ENCODE measurements at regions not wholly inside any gene's neighbourhood (a gene's known extent, or its start where the extent isn't known, plus 50 kb on each side); places are given as distances from the start of the nearest gene placed in this dataset.

DNA sequence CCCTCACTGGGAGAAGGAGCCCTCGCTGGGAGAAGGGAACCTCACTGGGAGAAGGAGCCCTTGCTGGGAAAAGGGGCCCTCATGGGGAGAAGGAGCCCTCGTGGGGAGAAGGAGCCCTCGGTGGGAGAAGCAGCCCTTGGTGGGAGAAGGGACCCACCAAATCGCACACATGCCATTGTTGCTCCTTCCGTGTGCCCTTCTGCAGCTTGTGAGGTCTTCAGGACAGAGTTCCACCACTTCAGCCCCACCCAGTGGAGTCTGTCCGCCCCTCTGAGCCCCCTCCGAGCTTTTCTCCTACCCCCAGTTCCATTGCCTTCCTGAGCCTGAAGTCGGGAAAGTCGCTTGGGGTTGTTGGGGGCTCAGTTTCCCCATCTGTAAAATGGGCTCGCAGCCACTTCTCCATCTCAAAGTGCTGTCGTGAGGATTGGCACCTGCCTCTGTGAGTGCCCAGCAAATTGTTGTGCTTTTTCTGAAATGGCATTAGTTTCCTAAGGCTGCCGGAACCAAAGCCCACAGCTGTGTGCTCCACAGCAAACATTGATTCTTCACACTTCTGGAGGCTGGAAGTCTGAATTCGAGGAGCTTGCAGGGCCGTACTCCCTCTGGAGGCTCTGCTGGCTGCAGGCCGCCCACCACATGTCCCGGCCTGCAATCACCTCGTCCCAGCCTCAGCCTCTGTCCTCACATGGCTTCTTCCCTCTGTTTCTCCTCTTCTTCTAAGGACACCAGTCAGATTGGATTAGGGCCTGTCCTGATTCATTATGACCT, 124.7 kb upstream of the PMEPA1 start:
- DNase-seq (no peak), FAIRE-seq (no peak)
- no peak overlapping the region for H3K9ac ChIP-seq (ENCODE audit: low read length in 3 of 3)
- H3K36me3 ChIP-seq (ENCODE audit: control insufficient read depth in 2 of 3, insufficient read depth in 3 of 3, low read length in 3 of 3) = no peaks in the 10 kb centered on the region
- H3K4me3 ChIP-seq (ENCODE audit: low read length in 3 of 3) = no peak overlapping the region
- H3K27me3 ChIP-seq (ENCODE audit: control insufficient read depth, insufficient read depth, low read length) = peaks cover 3% of the 10 kb centered on the region
- H3K27ac ChIP-seq (ENCODE audit: low read depth in 2 of 2, low read length in 2 of 2) = no peak overlapping the region
- intact Hi-C loops (cut with DNase I) = no loop called here
- H3K4me1 ChIP-seq (ENCODE audit: control insufficient read depth in 2 of 3, insufficient read depth in 2 of 3, low read depth in 1 of 3, low read length in 3 of 3) = no peaks in the 10 kb centered on the region
- TF ChIP-seq, protein P1, sequence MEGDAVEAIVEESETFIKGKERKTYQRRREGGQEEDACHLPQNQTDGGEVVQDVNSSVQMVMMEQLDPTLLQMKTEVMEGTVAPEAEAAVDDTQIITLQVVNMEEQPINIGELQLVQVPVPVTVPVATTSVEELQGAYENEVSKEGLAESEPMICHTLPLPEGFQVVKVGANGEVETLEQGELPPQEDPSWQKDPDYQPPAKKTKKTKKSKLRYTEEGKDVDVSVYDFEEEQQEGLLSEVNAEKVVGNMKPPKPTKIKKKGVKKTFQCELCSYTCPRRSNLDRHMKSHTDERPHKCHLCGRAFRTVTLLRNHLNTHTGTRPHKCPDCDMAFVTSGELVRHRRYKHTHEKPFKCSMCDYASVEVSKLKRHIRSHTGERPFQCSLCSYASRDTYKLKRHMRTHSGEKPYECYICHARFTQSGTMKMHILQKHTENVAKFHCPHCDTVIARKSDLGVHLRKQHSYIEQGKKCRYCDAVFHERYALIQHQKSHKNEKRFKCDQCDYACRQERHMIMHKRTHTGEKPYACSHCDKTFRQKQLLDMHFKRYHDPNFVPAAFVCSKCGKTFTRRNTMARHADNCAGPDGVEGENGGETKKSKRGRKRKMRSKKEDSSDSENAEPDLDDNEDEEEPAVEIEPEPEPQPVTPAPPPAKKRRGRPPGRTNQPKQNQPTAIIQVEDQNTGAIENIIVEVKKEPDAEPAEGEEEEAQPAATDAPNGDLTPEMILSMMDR (IDR thresholded peaks at IDR 0.05; ENCODE audit: borderline replicate concordance, extremely low read depth, insufficient read depth) = no peak
- no peaks in the 10 kb centered on the region for H3K9me3 ChIP-seq (ENCODE audit: control insufficient read depth in 2 of 3, insufficient read depth in 1 of 3, low read length in 3 of 3)

DNA sequence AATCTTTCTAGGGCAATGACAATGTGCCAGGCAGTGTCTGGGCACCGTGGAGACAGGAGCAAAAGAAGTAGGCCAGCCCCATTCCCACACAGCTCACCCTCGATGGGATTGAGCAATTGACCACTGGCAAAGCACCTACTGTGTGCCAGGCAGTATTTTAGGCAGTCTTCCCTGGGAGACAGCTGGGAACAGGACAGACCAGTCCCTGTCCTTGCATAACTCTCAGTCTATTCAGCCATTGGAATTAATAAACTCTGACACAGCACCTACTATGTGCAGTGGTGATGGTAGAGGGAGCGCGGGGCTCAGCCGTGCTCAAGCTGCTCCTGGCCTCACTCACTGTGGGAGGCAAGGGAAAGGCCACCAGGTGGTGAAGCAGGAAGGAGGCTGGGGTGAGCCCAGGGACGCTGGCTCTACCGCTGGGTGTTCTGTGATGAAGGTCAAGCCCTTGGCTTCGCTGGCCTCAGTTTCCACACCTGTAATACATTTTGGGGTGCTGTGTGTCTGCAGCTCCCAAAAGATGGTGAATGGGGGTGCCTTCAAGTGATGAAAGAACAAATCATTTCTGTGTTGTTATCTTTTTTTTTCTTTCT, 122.3 kb upstream of the PMEPA1 start:
- no peak overlapping the region for H3K4me3 ChIP-seq (ENCODE audit: low read length in 3 of 3)
- H3K9me3 ChIP-seq (ENCODE audit: control insufficient read depth in 2 of 3, insufficient read depth in 1 of 3, low read length in 3 of 3) = no peaks in the 10 kb centered on the region
- peaks cover 3% of the 10 kb centered on the region for H3K27me3 ChIP-seq (ENCODE audit: control insufficient read depth, insufficient read depth, low read length)
- TF ChIP-seq, protein P1 (IDR thresholded peaks at IDR 0.05; ENCODE audit: borderline replicate concordance, extremely low read depth, insufficient read depth) = no peak
- DNase-seq = no peak
- H3K4me1 ChIP-seq (ENCODE audit: control insufficient read depth in 2 of 3, insufficient read depth in 2 of 3, low read depth in 1 of 3, low read length in 3 of 3) = no peaks in the 10 kb centered on the region
- FAIRE-seq = no peak
- H3K9ac ChIP-seq (ENCODE audit: low read length in 3 of 3) = no peak overlapping the region
- H3K36me3 ChIP-seq (ENCODE audit: control insufficient read depth in 2 of 3, insufficient read depth in 3 of 3, low read length in 3 of 3) = no peaks in the 10 kb centered on the region
- H3K27ac ChIP-seq (ENCODE audit: low read depth in 2 of 2, low read length in 2 of 2) = no peak overlapping the region
- intact Hi-C loops (cut with DNase I) = no loop called here

DNA sequence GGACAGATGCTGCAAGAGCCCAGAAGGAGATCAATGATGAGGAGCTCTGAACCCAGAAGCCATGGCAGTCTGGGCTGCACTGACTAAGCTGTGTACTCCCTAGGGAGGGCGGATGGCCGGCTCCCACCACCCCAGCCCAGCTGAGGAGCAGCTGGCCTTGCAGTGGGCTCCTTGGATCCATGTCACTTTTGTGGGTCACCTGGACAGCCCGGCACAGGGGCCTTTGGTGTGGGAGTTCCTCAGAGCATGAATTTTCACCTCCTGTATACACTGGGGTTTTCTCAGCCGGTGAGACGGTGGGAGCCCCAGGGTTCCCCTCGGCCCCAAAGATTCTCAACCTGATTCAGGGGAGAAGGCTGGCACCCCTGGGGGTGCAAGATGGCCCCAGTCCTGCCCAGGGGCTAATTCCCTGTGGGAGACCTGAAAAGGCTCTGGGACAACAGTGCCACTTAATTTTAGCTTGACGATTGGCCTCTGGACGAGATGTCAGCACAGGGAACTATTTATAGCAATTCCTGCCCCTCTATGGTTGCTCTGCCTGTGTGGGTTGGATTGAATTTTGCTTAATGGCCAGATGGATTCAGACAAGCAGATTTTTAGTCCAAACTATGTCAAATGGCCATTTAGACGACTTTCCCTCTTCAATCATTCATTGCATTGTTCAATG, 121.6 kb upstream of the PMEPA1 start:
- TF ChIP-seq, protein P1 (IDR thresholded peaks at IDR 0.05; ENCODE audit: borderline replicate concordance, extremely low read depth, insufficient read depth) = no peak
- Histone ChIP-seq H3K27ac (ENCODE audit: low read depth in 2 of 2, low read length in 2 of 2) (no peak overlapping the region), H3K4me1 (ENCODE audit: control insufficient read depth in 2 of 3, insufficient read depth in 2 of 3, low read depth in 1 of 3, low read length in 3 of 3) (no peaks in the 10 kb centered on the region), H3K36me3 (ENCODE audit: control insufficient read depth in 2 of 3, insufficient read depth in 3 of 3, low read length in 3 of 3) (no peaks in the 10 kb centered on the region), H3K4me3 (ENCODE audit: low read length in 3 of 3) (no peak overlapping the region), H3K9ac (ENCODE audit: low read length in 3 of 3) (no peak overlapping the region), H3K9me3 (ENCODE audit: control insufficient read depth in 2 of 3, insufficient read depth in 1 of 3, low read length in 3 of 3) (no peaks in the 10 kb centered on the region), H3K27me3 (ENCODE audit: control insufficient read depth, insufficient read depth, low read length) (peaks cover 3% of the 10 kb centered on the region)
- intact Hi-C loops (cut with DNase I) = no loop called here
- DNase-seq = no peak
- no peak for FAIRE-seq

Measured in kidney (tissue), 13 donors.